ENCODE measurements at regions not wholly inside any gene's neighbourhood (a gene's known extent, or its start where the extent isn't known, plus 50 kb on each side); places are given as distances from the start of the nearest gene placed in this dataset.

GRCh38 chr9:81078555-81078954 lies 610.8 kb downstream of the TLE1 start:
- TF ChIP-seq CTCF (IDR thresholded peaks at IDR 0.05) (no peak), POLR2A (IDR thresholded peaks at IDR 0.05) (no peak)

Measured in adrenal gland (tissue), 5 donors.